ENCODE measurements at regions not wholly inside any gene's neighbourhood (a gene's known extent, or its start where the extent isn't known, plus 50 kb on each side); places are given as distances from the start of the nearest gene placed in this dataset.
"Not testable (repeated sequence)": the region's sequence is repeated elsewhere in the genome, so short reads cannot be mapped to it uniquely, and the experiment has no call there.

DNA sequence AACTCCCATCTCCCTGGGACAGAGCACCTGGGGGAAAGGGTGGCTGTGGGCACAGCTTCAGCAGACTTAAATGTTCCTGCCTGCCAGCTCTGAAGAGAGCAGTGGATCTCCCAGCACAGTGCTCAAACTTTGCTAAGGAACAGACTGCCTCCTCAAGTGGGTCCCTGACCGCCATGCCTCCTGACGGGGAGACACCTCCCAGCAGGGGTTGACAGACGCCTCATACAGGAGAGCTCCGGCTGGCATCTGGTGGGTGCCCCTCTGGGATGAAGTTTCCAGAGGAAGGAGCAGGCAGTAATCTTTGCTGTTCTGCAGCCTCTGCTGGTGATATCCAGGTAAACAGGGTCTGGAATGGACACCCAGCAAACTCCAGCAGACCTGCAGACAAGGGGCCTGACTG lies 206.9 kb upstream of the NUDT10 start:
- TF ChIP-seq, protein P1, sequence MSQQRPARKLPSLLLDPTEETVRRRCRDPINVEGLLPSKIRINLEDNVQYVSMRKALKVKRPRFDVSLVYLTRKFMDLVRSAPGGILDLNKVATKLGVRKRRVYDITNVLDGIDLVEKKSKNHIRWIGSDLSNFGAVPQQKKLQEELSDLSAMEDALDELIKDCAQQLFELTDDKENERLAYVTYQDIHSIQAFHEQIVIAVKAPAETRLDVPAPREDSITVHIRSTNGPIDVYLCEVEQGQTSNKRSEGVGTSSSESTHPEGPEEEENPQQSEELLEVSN (IDR thresholded peaks at IDR 0.05), result not testable (repeated sequence)
- TF ChIP-seq, protein P2, sequence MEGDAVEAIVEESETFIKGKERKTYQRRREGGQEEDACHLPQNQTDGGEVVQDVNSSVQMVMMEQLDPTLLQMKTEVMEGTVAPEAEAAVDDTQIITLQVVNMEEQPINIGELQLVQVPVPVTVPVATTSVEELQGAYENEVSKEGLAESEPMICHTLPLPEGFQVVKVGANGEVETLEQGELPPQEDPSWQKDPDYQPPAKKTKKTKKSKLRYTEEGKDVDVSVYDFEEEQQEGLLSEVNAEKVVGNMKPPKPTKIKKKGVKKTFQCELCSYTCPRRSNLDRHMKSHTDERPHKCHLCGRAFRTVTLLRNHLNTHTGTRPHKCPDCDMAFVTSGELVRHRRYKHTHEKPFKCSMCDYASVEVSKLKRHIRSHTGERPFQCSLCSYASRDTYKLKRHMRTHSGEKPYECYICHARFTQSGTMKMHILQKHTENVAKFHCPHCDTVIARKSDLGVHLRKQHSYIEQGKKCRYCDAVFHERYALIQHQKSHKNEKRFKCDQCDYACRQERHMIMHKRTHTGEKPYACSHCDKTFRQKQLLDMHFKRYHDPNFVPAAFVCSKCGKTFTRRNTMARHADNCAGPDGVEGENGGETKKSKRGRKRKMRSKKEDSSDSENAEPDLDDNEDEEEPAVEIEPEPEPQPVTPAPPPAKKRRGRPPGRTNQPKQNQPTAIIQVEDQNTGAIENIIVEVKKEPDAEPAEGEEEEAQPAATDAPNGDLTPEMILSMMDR (IDR thresholded peaks at IDR 0.05; ENCODE audit: control extremely low read depth in 1 of 3, insufficient read depth in 1 of 3, low read depth in 1 of 3, low read length in 3 of 3), result not testable (repeated sequence)
- TF ChIP-seq SP1 (IDR thresholded peaks at IDR 0.05; ENCODE audit: low read depth, low read length); POLR2A (IDR thresholded peaks at IDR 0.05; ENCODE audit: control extremely low read depth in 1 of 2, low read depth in 2 of 2, low read length in 2 of 2): not testable (repeated sequence)

Measured in H1 (cell line).